Testis (tissue), 2 donors: ENCODE measurements at regions not wholly inside any gene's neighbourhood (a gene's known extent, or its start where the extent isn't known, plus 50 kb on each side); places are given as distances from the start of the nearest gene placed in this dataset.

Experiments used
- DNase-seq: peaks from one replicate; pipeline ENCODE4 v3.0.0-alpha.2; 2019
- H3K27ac ChIP-seq, 2 donors: fragments of 200-600 bp; sonication (generic); one replicate each; pipeline ENCODE4 v1.5.1; 2019
- H3K27me3 ChIP-seq: fragments of 200-600 bp; sonication (generic); one replicate; pipeline ENCODE4 v1.5.1; 2019
- H3K36me3 ChIP-seq: fragments of 200-600 bp; sonication (generic); one replicate; pipeline ENCODE4 v1.5.1; 2017; ENCODE audit warnings: low read depth; ENCODE audit errors: missing control alignments
- H3K4me1 ChIP-seq: fragments of 200-600 bp; sonication (generic); one replicate; pipeline ENCODE4 v1.5.1; 2019
- H3K4me3 ChIP-seq, 2 donors: fragments of 200-600 bp; sonication (generic); one replicate each; pipeline ENCODE4 v1.5.1; 2017 to 2019
- H3K9me3 ChIP-seq: fragments of 200-600 bp; sonication (generic); one replicate; pipeline ENCODE4 v1.5.1; 2017
- CTCF ChIP-seq, 3 experiments: fragments of 450-650 bp in 2 of 3; fragments of 200-600 bp in 1 of 3; sonication (generic) in 1 of 3; IDR thresholded peaks; one replicate each; pipeline ENCODE4 v1.5.1; 2016 to 2019; ENCODE audit warnings: antibody characterized with exemption in 3 of 3, mild to moderate bottlenecking in 2 of 3, moderate library complexity in 1 of 3
- POLR2A ChIP-seq: fragments of 450-650 bp; IDR thresholded peaks from one replicate; pipeline ENCODE4 v1.6.1; 2017; ENCODE audit warnings: antibody characterized with exemption, mild to moderate bottlenecking, moderate library complexity
- WGBS, 2 donors: methylation state at CpG; one replicate each; pipeline ENCODE4 v1.1.5; 2018; 5-methylcytosine and 5-hydroxymethylcytosine counted together
- intact Hi-C: fragments of 100-400 bp; cut with DNase I; formaldehyde crosslinking; loops from one replicate; pipeline ENCODE4 v1.15.1; 2023; ENCODE audit warnings: low total_unique reads

GRCh38 chr20:10741060-10741459, 67.3 kb upstream of the JAG1 start:
- no peak for DNase-seq
- H3K4me1 ChIP-seq = peaks cover 4% of the 10 kb centered on the region
- H3K27ac ChIP-seq = peak overlapping the region in 1 of 2 donors; percentile 0
- no peak overlapping the region for H3K4me3 ChIP-seq
- 39 to 45% methylated on average over 5 of the region's 5 CpGs for WGBS, 2 donors
- intact Hi-C loops = no loop called here
- H3K36me3 ChIP-seq = no peaks in the 10 kb centered on the region
- TF ChIP-seq CTCF (IDR thresholded peaks at IDR 0.05) (no peak), POLR2A (no peak)
- no peaks in the 10 kb centered on the region for H3K9me3 ChIP-seq
- H3K27me3 ChIP-seq = no peaks in the 10 kb centered on the region

- no peaks in the 10 kb centered on the region for H3K9me3 ChIP-seq
- H3K36me3 ChIP-seq = no peaks in the 10 kb centered on the region
- intact Hi-C loops = no loop called here
- no peaks in the 10 kb centered on the region for H3K27me3 ChIP-seq
- TF ChIP-seq CTCF (IDR thresholded peaks at IDR 0.05) (no peak), POLR2A (no peak)
- no peaks in the 10 kb centered on the region for H3K4me1 ChIP-seq
- H3K27ac ChIP-seq = no peak overlapping the region
- no peak overlapping the region for H3K4me3 ChIP-seq
- 86 to 91% methylated on average over 5 of the region's 5 CpGs for WGBS, 2 donors
- DNase-seq = no peak
These were observed 72.0 kb upstream of the JAG1 start for GRCh38 chr20:10745790-10746189.

GRCh38 chr20:10747019-10747418, 73.2 kb upstream of the JAG1 start:
- DNase-seq = no peak
- WGBS, 2 donors = 47 to 66% methylated on average over 6 of the region's 6 CpGs
- TF ChIP-seq POLR2A = no peak
- no peak for TF ChIP-seq CTCF (IDR thresholded peaks at IDR 0.05)

GRCh38 chr20:10749084-10749483, 75.3 kb upstream of the JAG1 start:
- Histone ChIP-seq H3K36me3 (no peaks in the 10 kb centered on the region), H3K27ac (no peak overlapping the region), H3K9me3 (no peaks in the 10 kb centered on the region), H3K4me1 (no peaks in the 10 kb centered on the region), H3K27me3 (no peaks in the 10 kb centered on the region), H3K4me3 (no peak overlapping the region)
- intact Hi-C loops = no loop called here
- no peak for DNase-seq
- TF ChIP-seq CTCF (IDR thresholded peaks at IDR 0.05) (no peak), POLR2A (no peak)

More at GRCh38 chr20:10747019-10747418, 73.2 kb upstream of the JAG1 start:
- Histone ChIP-seq H3K27me3 (no peaks in the 10 kb centered on the region), H3K4me3 (no peak overlapping the region), H3K27ac (peak overlapping the region in 1 of 2 donors; percentile 21), H3K36me3 (no peaks in the 10 kb centered on the region), H3K9me3 (no peaks in the 10 kb centered on the region), H3K4me1 (no peaks in the 10 kb centered on the region)
- intact Hi-C loops = no loop called here

- no peaks in the 10 kb centered on the region for H3K4me1 ChIP-seq
- H3K27me3 ChIP-seq = no peaks in the 10 kb centered on the region
- H3K27ac ChIP-seq = no peak overlapping the region
- DNase-seq = no peak
- H3K9me3 ChIP-seq = no peaks in the 10 kb centered on the region
- no peak overlapping the region for H3K4me3 ChIP-seq
- TF ChIP-seq POLR2A (no peak), CTCF (IDR thresholded peaks at IDR 0.05) (no peak)
- intact Hi-C loops = no loop called here
- no peaks in the 10 kb centered on the region for H3K36me3 ChIP-seq
These were observed 78.4 kb upstream of the JAG1 start for GRCh38 chr20:10752206-10752605.
